Stimulated activated CD4-positive, alpha-beta T cell treated with anti-CD3 and anti-CD28 coated beads, Interleukin-15, amount 100 ng/mL, for 1 hour (primary cell): ENCODE measurements at regions not wholly inside any gene's neighbourhood (a gene's known extent, or its start where the extent isn't known, plus 50 kb on each side); places are given as distances from the start of the nearest gene placed in this dataset.
A peak's percentile ranks its signal among the peaks of the same experiment; 100 is the strongest.
"Not testable (repeated sequence)": the region's sequence is repeated elsewhere in the genome, so short reads cannot be mapped to it uniquely, and the experiment has no call there.

Experiments used
- DNase-seq, 2 donors: peaks; one replicate each; pipeline ENCODE4 v3.0.0-alpha.2; 2020; ENCODE audit warnings: low read depth in 1 of 2, low spot score in 1 of 2

- DNase-seq: no peak
Measured at GRCh38 chr5:40453689-40454088, 226.0 kb upstream of the PTGER4 start.

- no peak for DNase-seq
Measured at GRCh38 chr5:40452874-40453624, 226.7 kb upstream of the PTGER4 start.

- DNase-seq: no peak
Measured at GRCh38 chr5:40447438-40447837, 232.3 kb upstream of the PTGER4 start.

GRCh38 chr5:40446910-40447309 is 232.8 kb upstream of the PTGER4 start:
- no peak for DNase-seq

GRCh38 chr5:40442346-40442745 is 237.4 kb upstream of the PTGER4 start:
- no peak for DNase-seq

- no peak for DNase-seq
Measured at GRCh38 chr5:40441733-40442132, 238.0 kb upstream of the PTGER4 start.

GRCh38 chr5:40440746-40441145 is 239.0 kb upstream of the PTGER4 start:
- no peak for DNase-seq

- peak in 1 of 2 donors; percentile 10 for DNase-seq
Measured at GRCh38 chr5:40439103-40439502, 240.6 kb upstream of the PTGER4 start.

GRCh38 chr5:40438646-40439045 is 241.1 kb upstream of the PTGER4 start:
- not testable (repeated sequence) for DNase-seq

GRCh38 chr5:40437452-40437861 is 242.3 kb upstream of the PTGER4 start:
- no peak for DNase-seq

- DNase-seq: no peak
Measured at GRCh38 chr5:40436535-40437237, 243.0 kb upstream of the PTGER4 start.

GRCh38 chr5:40435706-40436105 is 244.0 kb upstream of the PTGER4 start:
- DNase-seq: not testable (repeated sequence)

- DNase-seq: no peak
Measured at GRCh38 chr5:40432836-40433235, 246.9 kb upstream of the PTGER4 start.

GRCh38 chr5:40431734-40432133 is 248.0 kb upstream of the PTGER4 start:
- DNase-seq: no peak

- DNase-seq: no peak
Measured at GRCh38 chr5:40430101-40430710, 249.5 kb upstream of the PTGER4 start.

GRCh38 chr5:40429258-40430100 is 250.2 kb upstream of the PTGER4 start:
- no peak for DNase-seq

GRCh38 chr5:40428815-40429214 is 250.9 kb upstream of the PTGER4 start:
- no peak for DNase-seq

GRCh38 chr5:40428126-40428525 is 251.6 kb upstream of the PTGER4 start:
- no peak for DNase-seq

GRCh38 chr5:40417046-40417810 is 262.5 kb upstream of the PTGER4 start:
- not testable (repeated sequence) for DNase-seq

GRCh38 chr5:40416588-40416987 is 263.1 kb upstream of the PTGER4 start:
- DNase-seq: no peak

- DNase-seq: no peak
Measured at GRCh38 chr5:40416098-40416497, 263.6 kb upstream of the PTGER4 start.
